Activated CD4-positive, CD25-positive, alpha-beta regulatory T cell treated with anti-CD3 and anti-CD28 coated beads, Interleukin-2, amount 50 U/mL, for 72 hours (primary cell): ENCODE measurements at regions not wholly inside any gene's neighbourhood (a gene's known extent, or its start where the extent isn't known, plus 50 kb on each side); places are given as distances from the start of the nearest gene placed in this dataset.

Experiments
- DNase-seq: peaks from one replicate; pipeline ENCODE4 v3.0.0; 2021

- DNase-seq: peak; percentile 85
These were observed 106.8 kb upstream of the CLMP start for GRCh38 chr11:123301696-123302400.

- no peak for DNase-seq
These were observed 106.1 kb upstream of the CLMP start for GRCh38 chr11:123301013-123301591.

GRCh38 chr11:123299721-123300120 is 104.7 kb upstream of the CLMP start:
- no peak for DNase-seq

- DNase-seq: no peak
These were observed 103.7 kb upstream of the CLMP start for GRCh38 chr11:123298488-123299447.

GRCh38 chr11:123292647-123293046 is 97.6 kb upstream of the CLMP start:
- DNase-seq: no peak

GRCh38 chr11:123291201-123291869 is 96.3 kb upstream of the CLMP start:
- DNase-seq: no peak

- no peak for DNase-seq
These were observed 91.7 kb upstream of the CLMP start for GRCh38 chr11:123286761-123287160.

GRCh38 chr11:123286255-123286654 is 91.2 kb upstream of the CLMP start:
- DNase-seq: no peak

- no peak for DNase-seq
These were observed 89.4 kb upstream of the CLMP start for GRCh38 chr11:123284454-123284853.

- no peak for DNase-seq
These were observed 87.5 kb upstream of the CLMP start for GRCh38 chr11:123282597-123282996.

- DNase-seq: no peak
These were observed 78.6 kb upstream of the CLMP start for GRCh38 chr11:123273616-123274015.

- no peak for DNase-seq
These were observed 77.5 kb upstream of the CLMP start for GRCh38 chr11:123272565-123272964.

- no peak for DNase-seq
These were observed 73.1 kb upstream of the CLMP start for GRCh38 chr11:123268156-123268555.

- no peak for DNase-seq
These were observed 70.9 kb upstream of the CLMP start for GRCh38 chr11:123265951-123266350.

- no peak for DNase-seq
These were observed 69.4 kb upstream of the CLMP start for GRCh38 chr11:123264431-123264780.

- DNase-seq: peak; percentile 77
These were observed 66.5 kb upstream of the CLMP start for GRCh38 chr11:123261345-123262106.

- DNase-seq: no peak
These were observed 65.6 kb upstream of the CLMP start for GRCh38 chr11:123260511-123261211.

- no peak for DNase-seq
These were observed 63.8 kb upstream of the CLMP start for GRCh38 chr11:123258877-123259276.

GRCh38 chr11:123257370-123257769 is 62.3 kb upstream of the CLMP start:
- no peak for DNase-seq

GRCh38 chr11:123255909-123256308 is 60.9 kb upstream of the CLMP start:
- DNase-seq: no peak

- no peak for DNase-seq
These were observed 59.3 kb upstream of the CLMP start for GRCh38 chr11:123254357-123254756.

GRCh38 chr11:123253911-123254310 is 58.9 kb upstream of the CLMP start:
- no peak for DNase-seq
